GM12878 (cell line): ENCODE measurements at regions not wholly inside any gene's neighbourhood (a gene's known extent, or its start where the extent isn't known, plus 50 kb on each side); places are given as distances from the start of the nearest gene placed in this dataset.

Experiments
- CHD2 ChIP-seq: IDR thresholded peaks from 2 replicates; pipeline ENCODE4 v1.6.1; 2011; ENCODE audit warnings: low read depth, low read length, improper control_type of control experiment, borderline replicate concordance
- CTCF ChIP-seq, 3 experiments: IDR thresholded peaks in 2 of 3; conservative IDR thresholded peaks in 1 of 3; 2 replicates each; pipeline ENCODE4 v1.5.1; 2011; ENCODE audit warnings: low read depth in 3 of 3, low read length in 3 of 3, mild to moderate bottlenecking in 3 of 3, control low read depth in 2 of 3, moderate library complexity in 2 of 3, inconsistent platforms in 1 of 3, mixed read lengths in 1 of 3; ENCODE audit not compliant: control insufficient read depth in 2 of 3, insufficient read depth in 1 of 3; ENCODE audit errors: extremely low read depth in 1 of 3
- EZH2 ChIP-seq: IDR thresholded peaks from 2 replicates; pipeline ENCODE4 v1.6.1; 2012; ENCODE audit warnings: low read depth, mild to moderate bottlenecking, control low read depth, inconsistent platforms, low read length, borderline replicate concordance; ENCODE audit not compliant: control insufficient read depth
- MAX ChIP-seq: IDR thresholded peaks from 2 replicates; pipeline ENCODE4 v1.6.1; 2012; ENCODE audit warnings: low read depth, low read length, improper control_type of control experiment
- POLR2AphosphoS5 ChIP-seq: IDR thresholded peaks from 2 replicates; pipeline ENCODE4 v1.6.1; 2011; ENCODE audit warnings: mild to moderate bottlenecking, low read length, inconsistent platforms
- SMARCA5 ChIP-seq: fragments of 450-650 bp; IDR thresholded peaks from 2 replicates; pipeline ENCODE4 v1.6.1; 2017; ENCODE audit warnings: mild to moderate bottlenecking
- YBX1 ChIP-seq: fragments of 450-650 bp; IDR thresholded peaks from 2 replicates; pipeline ENCODE4 v1.6.1; 2016; ENCODE audit warnings: antibody characterized with exemption
- YY1 ChIP-seq: IDR thresholded peaks from 2 replicates; pipeline ENCODE4 v1.6.1; 2011; ENCODE audit warnings: low read depth, mild to moderate bottlenecking, low read length

- TF ChIP-seq CHD2 (no peak), MAX (no peak), POLR2AphosphoS5 (no peak), YY1 (no peak), EZH2 (no peak), SMARCA5 (no peak), YBX1 (no peak), CTCF (IDR thresholded peaks at IDR 0.05 in 2 of 3, conservative IDR thresholded peaks at IDR 0.05 in 1 of 3; ENCODE audit: control insufficient read depth in 2 of 3, extremely low read depth in 1 of 3, insufficient read depth in 1 of 3, low read depth in 3 of 3, low read length in 3 of 3) (no peak)
Measured at GRCh38 chr6:119463081-119463626, 113.6 kb upstream of the MAN1A1 start.
